NCI-H1930 (cell line): ENCODE measurements at regions not wholly inside any gene's neighbourhood (a gene's known extent, or its start where the extent isn't known, plus 50 kb on each side); places are given as distances from the start of the nearest gene placed in this dataset.
"Not testable (repeated sequence)": the region's sequence is repeated elsewhere in the genome, so short reads cannot be mapped to it uniquely, and the experiment has no call there.

ENCODE experiments used
- DNase-seq, 2 experiments: peaks; one replicate each; lab custom pipeline; 2025; lab: John Stamatoyannopoulos, UW

GRCh38 chr10:44564790-44565189 lies 179.9 kb upstream of the CXCL12 start:
- DNase-seq: no peak

- no peak for DNase-seq
Observed at GRCh38 chr10:44566786-44567185, 181.9 kb upstream of the CXCL12 start.

GRCh38 chr10:44567471-44567870 lies 182.6 kb upstream of the CXCL12 start:
- no peak for DNase-seq

- DNase-seq: no peak
Observed at GRCh38 chr10:44569193-44570091, 184.5 kb upstream of the CXCL12 start.

GRCh38 chr10:44571701-44572100 lies 186.8 kb upstream of the CXCL12 start:
- DNase-seq: no peak

- no peak for DNase-seq
Observed at GRCh38 chr10:44572146-44572545, 187.2 kb upstream of the CXCL12 start.

- DNase-seq: no peak
Observed at GRCh38 chr10:44573821-44574220, 188.9 kb upstream of the CXCL12 start.

- DNase-seq: no peak
Observed at GRCh38 chr10:44574596-44575480, 189.9 kb upstream of the CXCL12 start.

- DNase-seq: no peak
Observed at GRCh38 chr10:44575601-44576380, 190.9 kb upstream of the CXCL12 start.

- DNase-seq: no peak
Observed at GRCh38 chr10:44576702-44577191, 191.8 kb upstream of the CXCL12 start.

- no peak for DNase-seq
Observed at GRCh38 chr10:44577533-44577932, 192.6 kb upstream of the CXCL12 start.

GRCh38 chr10:44578271-44578670 lies 193.4 kb upstream of the CXCL12 start:
- DNase-seq: no peak

- DNase-seq: not testable (repeated sequence)
Observed at GRCh38 chr10:44578963-44579362, 194.1 kb upstream of the CXCL12 start.

GRCh38 chr10:44581996-44582395 lies 197.1 kb upstream of the CXCL12 start:
- no peak for DNase-seq

- DNase-seq: no peak
Observed at GRCh38 chr10:44587488-44588318, 202.8 kb upstream of the CXCL12 start.

- DNase-seq: no peak
Observed at GRCh38 chr10:44589181-44589943, 204.5 kb upstream of the CXCL12 start.

- no peak for DNase-seq
Observed at GRCh38 chr10:44589944-44590449, 205.1 kb upstream of the CXCL12 start.

GRCh38 chr10:44591911-44592310 lies 207.0 kb upstream of the CXCL12 start:
- DNase-seq: no peak

- DNase-seq: no peak
Observed at GRCh38 chr10:44593952-44594351, 209.1 kb upstream of the CXCL12 start.

- no peak for DNase-seq
Observed at GRCh38 chr10:44607116-44607515, 222.2 kb upstream of the CXCL12 start.
